Stimulated activated CD8-positive, alpha-beta memory T cell treated with anti-CD3 and anti-CD28 coated beads, Interleukin-12 subunit alpha, Interleukin-12 subunit beta, amount 100 ng/mL, for 24 hours (primary cell): ENCODE measurements at regions not wholly inside any gene's neighbourhood (a gene's known extent, or its start where the extent isn't known, plus 50 kb on each side); places are given as distances from the start of the nearest gene placed in this dataset.

ENCODE experiments used
- DNase-seq: peaks from one replicate; pipeline ENCODE4 v3.0.0-alpha.2; 2020; ENCODE audit errors: extremely low read depth

DNA sequence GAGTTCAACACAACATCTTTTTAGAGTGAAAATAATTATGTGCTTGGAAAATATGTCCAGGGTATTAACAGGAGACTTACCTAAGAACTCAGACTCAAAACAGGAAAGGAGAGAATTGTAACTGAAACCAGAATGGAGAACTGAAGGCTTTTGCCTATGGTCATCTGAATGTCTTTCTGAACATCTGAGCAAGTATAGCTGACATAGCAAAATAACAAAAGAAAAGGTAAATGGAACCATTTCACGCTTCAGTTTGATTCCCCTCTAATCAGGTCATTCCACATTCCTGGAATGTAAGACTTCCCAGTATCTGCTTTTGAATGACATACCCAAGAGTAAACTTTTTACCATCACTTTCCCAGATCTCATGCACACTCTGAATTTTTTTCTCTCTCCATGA, 500.4 kb upstream of the HS3ST1 start:
- DNase-seq, result no peak

DNA sequence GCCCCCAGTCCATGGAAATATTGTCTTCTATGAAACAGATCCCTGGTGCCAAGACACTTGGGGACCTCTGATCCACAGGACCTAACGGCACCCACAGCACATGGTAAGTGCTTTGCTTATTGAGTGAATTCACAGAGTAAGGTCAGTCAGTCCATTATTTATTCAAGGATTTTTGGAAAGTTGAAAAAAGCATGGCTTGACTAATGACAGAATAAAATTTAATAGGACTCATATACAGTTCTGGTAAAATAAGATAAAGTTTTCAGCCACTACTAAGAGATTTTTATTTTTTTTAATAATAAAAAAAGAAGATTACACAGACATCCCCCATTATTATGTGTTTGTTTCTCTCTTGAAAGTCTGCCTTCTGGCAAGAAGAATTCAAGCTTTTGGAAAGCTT, 490.6 kb upstream of the HS3ST1 start:
- DNase-seq, result no peak

DNA sequence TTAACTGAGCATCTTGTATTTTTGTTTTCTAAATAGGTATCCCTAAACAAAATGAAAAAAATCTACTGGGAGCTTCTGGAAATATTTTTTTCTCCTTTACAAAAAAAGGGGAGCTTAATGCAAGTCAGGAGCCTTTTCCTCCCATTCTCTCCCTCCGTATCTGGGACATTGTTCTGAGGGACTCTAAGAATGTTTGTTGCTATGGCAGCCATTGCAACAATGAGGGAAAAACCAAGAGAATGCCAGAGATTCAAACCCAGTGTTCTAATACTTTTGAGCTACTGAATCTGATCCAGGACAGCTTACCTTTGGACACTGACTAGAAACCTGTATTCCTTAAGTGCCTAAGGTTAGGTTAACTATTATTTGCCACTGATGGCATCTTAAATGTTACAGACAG, 485.7 kb upstream of the HS3ST1 start:
- DNase-seq, result no peak

GRCh38 chr4:11912886-11913285, 484.2 kb upstream of the HS3ST1 start:
- no peak for DNase-seq

DNA sequence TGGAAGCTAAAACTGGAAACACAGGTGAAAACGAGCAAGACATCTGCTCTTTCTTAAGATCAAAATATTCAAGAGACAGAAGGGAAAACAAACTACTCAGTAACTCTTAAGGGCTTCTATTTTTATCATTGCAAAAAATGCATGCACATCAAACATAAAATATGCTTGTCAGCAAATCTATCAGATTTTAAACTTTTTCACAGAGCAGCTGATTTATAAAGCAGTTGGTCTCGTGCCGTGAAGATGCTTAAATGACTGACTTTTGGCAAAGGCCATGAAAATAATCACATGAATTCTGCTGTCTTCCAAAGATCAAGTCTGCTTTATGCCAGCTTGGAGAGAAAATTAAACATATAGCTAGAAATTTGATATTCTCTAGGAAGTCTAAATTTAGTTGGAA, 482.1 kb upstream of the HS3ST1 start:
- DNase-seq, result no peak

DNA sequence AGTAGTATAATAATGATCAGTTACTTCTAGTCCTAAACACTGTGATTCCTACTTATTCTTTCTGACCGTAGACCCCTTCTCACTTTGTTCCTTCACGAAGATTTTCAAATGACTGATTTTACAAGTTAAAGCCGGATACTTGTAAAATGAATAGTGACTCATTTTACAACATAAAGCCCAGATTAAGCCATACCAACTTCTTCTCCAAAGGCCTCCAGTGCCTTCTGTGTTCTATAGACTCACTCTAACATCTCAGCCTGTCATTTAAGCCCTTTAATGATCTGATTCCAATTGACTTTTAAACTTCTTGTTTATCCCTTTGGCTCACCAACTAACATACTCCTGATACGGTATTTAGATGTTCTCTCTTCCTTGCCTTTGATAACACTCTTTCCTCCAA, 480.0 kb upstream of the HS3ST1 start:
- DNase-seq, result no peak

DNA sequence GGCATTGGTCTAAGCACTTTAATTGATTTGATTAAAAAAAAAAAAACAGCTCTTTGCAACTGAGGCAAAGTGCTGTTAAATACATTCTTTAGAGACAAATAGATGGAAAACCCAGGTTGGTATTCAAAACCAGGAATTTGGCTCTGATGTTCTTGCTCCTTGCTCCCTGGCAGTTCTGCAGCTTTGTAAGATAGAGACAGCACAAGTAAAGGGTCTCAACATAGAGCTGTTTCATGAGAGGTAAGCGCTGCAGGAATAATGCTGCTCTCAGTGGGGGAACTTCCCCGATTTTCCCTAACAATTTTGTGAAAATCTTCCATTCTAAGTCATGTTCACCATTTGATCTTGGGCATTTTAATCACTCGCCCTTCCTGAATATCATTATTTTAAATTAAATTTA, 479.5 kb upstream of the HS3ST1 start:
- DNase-seq, result no peak

DNA sequence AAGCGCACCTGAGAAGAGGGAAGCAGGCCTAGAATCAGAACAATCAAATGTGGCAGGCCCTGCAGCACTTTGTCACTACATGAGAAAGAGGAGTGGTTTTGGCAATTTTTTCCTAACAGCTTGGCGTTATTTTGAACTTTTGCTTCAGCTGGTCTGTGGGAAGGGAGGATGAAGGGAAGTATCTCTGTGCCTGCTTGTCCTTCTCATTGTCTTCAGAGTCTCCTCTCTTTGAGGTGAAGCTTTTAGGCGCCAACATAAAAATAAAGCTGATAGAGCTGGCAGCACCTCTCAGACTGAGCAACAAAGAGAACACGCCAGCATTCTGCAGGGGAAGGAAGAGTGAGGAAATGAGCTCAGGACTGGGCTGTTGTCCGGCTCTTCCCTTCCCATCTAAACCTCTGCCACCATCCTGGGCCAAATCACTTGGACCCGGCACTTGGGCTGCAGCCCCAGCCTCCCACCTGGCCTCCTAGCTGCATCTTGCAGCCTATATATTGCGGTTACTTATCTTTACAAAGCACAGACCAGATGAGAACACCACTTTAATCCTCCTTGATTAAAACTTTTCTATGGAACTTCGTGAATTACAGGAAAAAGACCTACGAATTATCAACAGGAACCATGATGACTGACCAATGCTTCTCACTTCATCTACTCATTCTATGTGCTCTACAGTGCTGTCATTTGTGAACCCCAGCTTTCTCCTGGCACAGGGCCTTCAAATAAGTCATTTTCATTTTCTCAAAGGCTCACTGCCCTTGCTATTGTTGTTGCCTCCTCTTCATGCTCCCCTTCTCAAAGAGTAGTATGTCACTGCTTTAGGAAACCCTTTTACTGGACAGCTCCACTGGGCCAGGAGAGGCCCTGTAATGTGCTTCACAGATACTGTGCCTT, 476.4 kb upstream of the HS3ST1 start:
- DNase-seq, result no peak

GRCh38 chr4:11904117-11904535, 475.4 kb upstream of the HS3ST1 start:
- no peak for DNase-seq

DNA sequence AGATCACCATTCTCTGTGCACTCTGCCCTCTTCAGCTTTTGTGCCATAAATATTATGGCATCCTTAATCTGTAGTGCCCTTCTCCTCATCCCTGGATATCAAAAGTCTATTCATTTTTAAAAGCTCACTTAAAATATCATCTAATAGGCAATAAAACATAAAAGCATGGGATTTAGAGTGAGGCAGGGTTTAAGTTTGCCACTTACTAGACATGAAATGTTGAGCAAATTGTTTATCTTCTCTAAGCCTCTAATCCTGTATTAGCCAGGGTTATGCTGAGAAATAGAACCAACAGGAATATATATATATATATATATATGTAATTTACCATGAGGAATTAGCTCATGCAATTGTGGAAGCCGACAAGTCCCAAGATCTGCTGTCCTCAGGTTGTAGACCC, 472.4 kb upstream of the HS3ST1 start:
- DNase-seq, result no peak

- no peak for DNase-seq
Observed at GRCh38 chr4:11900359-11900758, 471.7 kb upstream of the HS3ST1 start.

DNA sequence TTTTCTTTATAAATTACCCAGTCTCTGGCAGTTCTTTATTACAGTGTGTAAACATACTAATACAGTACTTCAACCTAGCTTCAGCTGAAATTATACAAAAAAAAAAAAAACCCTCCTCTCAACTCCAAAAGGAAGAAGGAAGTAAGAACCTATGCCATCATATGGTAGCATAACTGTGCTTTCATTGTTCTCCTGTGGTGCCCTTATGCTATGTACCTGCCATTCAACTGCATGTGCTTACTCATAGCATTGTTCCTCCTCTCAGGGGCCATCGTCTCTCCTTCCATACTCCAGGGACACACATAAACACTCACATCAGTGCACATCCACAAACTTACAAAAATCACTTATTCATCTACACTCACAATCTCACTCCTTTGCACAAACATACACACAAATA, 470.1 kb upstream of the HS3ST1 start:
- no peak for DNase-seq

DNA sequence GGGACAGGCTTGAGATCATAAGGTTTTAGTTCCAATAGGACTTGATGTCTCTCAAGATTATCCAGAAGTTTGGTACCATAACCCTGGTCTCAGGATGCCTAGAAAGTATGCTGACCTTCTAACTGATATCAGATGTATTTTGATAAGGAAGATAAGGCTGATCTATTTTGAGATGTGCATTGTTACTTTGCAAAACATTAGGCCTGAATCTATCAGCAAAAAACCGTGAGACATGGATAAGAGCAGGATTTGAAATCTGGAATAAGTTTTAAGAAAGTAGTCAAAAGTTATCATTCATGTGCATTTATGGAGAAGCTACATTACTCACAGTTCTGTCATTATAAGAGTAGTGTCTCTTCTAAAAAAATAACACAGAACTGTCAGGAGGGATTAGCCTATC, 467.1 kb upstream of the HS3ST1 start:
- DNase-seq, result no peak

- no peak for DNase-seq
Observed at GRCh38 chr4:11894977-11895376, 466.3 kb upstream of the HS3ST1 start.

DNA sequence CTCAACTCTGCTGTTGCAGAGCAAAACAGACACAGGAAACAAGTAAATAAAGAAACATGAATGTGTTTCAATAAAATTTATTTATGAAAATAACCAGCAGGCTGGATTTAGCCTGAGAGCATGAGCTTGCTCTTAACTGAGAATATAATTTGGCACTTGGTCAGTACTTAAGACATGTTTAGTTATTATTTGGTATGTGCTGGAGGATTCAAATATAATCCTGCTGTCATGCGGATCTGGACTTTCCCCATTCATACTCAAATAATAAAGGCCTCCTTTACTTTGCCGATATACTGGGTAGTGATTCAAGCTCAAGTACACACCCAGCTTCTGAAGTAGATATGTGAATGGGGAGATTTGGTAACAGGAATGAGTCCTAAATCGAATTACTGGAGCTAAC, 465.5 kb upstream of the HS3ST1 start:
- DNase-seq, result no peak

GRCh38 chr4:11889099-11889498, 460.4 kb upstream of the HS3ST1 start:
- DNase-seq, result no peak

GRCh38 chr4:11881947-11882346, 453.3 kb upstream of the HS3ST1 start:
- no peak for DNase-seq

DNA sequence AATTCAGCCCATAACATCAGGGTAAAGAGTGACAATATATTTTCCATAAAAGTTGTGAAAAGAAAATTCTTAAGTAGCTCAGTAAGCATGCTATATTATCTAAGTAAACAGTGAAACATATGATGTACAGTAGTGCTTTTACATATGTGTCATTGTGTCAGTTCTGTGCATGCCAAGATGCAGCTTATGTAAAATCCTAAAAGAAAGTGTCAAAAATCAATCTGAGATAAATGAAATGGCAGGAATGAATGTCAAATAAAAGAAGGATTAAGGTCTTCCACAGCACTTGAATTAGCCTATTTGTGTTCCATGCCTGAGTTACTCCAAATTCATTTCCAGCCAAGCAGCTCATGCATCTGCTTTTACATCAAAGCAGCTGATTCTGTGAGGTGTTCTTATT, 452.7 kb upstream of the HS3ST1 start:
- no peak for DNase-seq

GRCh38 chr4:11878241-11878640, 449.5 kb upstream of the HS3ST1 start:
- no peak for DNase-seq

GRCh38 chr4:11876104-11876503, 447.4 kb upstream of the HS3ST1 start:
- no peak for DNase-seq

DNA sequence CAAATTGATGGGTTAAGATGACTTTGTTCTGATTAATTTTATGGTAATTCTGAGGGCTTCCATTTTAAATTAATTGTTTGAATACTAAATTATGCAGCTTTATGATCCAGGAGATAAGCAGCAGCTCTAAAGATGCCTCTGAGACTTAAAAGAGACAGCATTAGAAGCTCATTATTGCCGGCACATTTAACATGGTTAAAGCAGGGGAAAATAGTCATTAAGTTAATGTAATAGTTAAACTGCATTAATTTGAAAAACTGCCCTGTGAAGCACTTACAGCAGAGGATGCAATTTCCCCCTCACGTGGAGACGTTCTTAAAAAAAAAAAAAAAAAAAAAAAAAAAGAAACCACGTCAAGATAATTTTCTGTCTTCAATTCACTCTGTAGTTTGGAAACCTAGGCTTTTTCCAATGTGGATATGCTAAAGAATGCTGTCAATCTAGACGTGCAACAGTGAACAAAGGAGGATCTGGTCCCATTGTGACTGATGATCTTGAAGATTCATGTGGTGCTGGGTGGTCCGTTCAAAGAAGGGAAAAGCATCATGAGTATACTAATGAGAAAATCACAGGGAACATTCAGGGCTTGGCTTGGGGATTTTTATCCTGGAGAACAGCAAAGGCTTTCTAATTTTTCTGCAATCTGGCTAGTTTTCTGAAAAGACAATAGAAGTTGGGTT, 440.6 kb upstream of the HS3ST1 start:
- no peak for DNase-seq

DNA sequence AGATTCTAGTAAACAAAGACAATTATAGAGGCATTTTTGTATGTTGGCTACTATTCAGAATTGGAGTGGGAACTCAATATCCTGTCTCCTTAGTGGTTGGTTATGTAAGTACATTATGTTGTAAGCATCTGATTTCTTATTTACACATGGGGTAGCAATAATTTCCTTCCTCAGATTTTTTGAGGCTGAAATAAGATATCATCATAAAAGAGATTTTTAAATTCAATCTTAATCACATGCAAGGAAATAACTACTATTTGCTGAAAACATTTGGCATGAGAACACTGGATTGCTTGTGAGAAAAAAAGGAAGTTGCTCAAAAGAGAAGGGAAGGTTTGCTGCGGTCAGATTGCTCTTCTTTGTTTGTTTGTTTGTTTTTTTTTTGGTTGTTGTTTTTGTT, 437.7 kb upstream of the HS3ST1 start:
- DNase-seq, result no peak

- no peak for DNase-seq
Observed at GRCh38 chr4:11860996-11861395, 432.3 kb upstream of the HS3ST1 start.
